Right lung (tissue), 2 donors: ENCODE measurements at regions not wholly inside any gene's neighbourhood (a gene's known extent, or its start where the extent isn't known, plus 50 kb on each side); places are given as distances from the start of the nearest gene placed in this dataset.

Source experiments
- DNase-seq, 2 donors: peaks; one replicate each; pipeline ENCODE4 v3.0.0-alpha.2; 2013

DNA sequence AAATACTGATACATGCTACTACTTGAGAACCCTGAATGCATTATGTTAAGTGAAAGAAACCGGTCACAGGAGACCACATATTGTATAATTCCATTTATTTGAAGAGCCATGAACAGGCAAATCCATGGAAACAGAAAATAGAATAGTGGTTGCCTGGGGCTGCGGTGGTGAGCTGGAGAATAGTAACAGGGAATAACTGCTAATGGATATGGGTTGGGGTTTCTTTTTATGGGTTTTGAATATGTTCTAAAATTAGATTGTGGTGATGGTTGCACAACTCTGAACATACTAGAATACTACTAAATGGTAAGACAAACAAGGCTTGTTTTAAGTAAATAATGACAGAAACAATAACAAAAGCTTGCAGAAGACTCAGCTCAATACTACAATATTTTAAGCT is 293.0 kb downstream of the BTG1 start:
- DNase-seq = no peak

DNA sequence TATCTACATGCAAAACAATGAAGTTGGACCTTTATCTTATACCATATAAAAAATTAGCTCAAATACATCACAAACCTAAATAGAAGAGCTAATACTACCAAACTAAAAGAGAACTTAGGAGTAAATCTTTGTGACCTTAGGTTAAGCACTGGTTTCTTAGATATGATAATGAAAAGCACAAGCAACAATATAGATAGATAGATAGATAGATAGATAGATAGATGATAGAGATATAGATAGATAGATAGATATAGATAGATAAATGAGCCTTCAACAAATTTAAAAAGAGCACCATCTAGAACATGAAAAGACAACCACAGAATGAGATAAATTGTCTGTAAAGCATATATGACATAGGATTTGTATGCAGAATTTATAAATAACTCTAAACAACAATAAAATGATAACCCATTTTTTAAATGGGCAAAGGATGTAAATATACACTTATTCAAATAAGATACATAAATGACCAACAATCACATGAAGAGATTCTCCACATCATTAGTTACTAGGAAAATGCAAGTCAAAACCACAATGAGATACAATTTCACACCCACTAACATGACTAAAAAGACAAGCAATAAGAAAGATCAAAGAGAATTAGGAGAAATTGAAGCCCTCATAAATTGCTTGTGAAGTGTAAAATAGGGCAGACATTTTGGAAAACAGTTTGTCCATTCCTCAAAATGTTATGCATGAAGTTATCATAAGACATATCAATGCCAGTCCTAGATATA is 293.7 kb downstream of the BTG1 start:
- no peak for DNase-seq

DNA sequence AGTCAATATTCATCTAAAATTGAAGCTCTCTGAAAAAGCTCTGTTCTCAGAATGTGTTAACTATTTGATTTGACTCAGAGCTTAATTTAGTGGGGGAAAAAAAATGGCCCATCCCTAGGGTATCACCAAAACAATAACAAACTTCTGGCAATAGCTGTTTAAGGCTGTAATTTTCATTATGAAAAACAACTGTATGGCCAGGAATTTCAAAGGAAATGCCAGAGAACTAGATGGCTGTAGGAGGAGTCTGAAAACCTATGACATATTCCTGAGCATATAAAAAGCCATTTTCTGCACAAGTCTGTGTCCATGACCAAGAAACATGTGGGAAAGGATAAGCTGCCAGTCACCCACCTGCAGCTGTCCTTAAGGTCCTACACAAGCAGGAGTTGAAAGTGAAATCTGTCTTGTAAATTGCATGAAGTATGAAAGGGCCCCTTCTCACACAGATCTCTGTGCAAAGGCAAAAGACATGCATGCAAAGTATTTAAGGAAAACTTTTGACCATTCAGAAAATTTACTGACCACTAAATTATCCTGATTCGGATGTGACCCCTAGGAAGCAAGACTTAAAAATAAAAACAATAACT is 299.1 kb downstream of the BTG1 start:
- DNase-seq = no peak

DNA sequence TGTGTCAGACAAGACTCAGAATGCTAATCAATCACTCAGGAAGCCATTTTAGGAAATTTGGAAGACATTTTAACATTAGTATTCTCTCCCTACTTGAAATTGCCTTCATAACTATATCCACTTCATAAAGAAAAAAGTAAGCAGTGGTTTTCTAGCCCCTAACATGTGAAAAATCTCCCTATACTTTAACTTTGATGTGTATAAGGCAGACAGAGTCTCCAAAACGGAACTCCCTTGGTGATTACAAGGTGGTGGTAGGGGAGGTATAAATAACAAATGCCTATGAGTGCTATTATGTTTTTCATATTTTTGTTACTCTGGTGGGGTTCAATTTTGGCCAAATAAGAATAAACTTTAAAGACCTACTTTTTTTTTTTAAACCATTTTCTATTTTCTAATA is 300.3 kb downstream of the BTG1 start:
- DNase-seq = no peak

DNA sequence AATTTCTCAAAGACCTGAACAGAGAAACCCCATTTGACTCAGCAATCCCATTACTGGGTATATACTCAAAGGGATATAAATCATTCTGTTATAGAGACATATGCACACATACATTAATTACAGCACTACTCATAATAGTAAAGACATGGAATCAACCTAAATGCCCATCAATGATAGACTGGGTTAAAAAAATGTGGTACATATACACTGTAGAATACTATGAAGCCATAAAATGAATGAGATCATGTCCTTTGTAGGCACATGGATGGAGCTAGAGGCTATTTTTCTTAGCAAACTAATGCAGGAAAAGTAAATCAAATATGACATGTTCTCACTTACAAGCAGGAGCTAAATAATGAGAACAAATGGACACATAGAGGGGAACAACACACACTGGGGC is 303.8 kb downstream of the BTG1 start:
- no peak for DNase-seq

DNA sequence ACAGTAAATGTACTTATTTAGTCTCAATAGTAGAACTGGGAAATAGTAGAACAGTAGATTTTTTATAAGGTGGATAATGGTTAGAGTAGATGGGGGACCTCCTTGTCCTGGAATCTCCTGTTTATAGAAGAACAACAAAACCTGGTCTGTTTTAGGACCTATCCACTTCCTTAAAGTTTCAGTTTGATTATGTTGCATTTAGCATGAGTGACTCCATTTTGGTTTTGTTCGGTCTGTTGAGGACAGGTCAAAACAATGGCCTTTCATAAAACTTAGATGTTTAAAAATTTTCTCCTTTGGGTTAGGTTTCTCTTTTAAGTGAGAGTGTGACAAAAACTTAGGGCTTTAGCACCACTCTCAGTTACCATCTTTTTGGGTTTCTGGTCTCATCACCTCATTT is 308.9 kb downstream of the BTG1 start:
- DNase-seq = no peak

DNA sequence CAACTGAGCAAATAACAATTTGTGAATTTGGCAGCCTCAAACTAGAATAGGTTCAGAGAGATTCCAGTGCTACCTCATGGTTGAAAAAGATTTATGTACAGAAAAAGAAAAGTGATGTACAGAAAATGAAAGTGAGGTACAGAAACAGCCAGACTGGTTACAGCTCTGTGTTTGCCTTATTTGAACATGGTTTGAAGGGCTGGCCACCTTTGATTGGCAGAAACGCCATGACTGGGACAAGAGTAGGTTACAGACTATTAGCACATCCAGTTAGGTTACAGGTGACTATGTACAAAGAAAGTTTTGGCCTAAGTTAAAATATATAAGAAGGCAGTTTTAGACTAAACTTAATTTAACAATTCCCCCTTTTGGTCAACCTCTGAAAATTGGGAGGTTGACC is 309.4 kb downstream of the BTG1 start:
- no peak for DNase-seq

DNA sequence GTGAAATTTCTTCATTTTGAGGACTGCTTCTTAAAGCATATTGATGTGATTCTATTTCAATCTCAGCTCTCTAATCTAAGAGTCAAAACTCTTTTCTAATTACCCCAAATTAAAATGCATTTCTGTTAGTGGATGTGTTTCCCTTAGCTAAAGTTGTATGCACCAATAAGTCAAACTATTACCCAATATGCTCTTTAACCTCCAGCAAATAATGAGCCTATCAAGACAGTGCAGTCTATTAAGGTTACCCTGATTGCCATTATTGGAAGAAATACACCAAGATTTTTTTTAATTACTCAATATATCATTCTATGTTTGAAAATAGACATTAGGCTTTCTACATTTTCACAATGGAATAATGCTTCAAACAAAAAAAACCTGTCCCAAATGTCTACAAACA is 310.0 kb downstream of the BTG1 start:
- no peak for DNase-seq

DNA sequence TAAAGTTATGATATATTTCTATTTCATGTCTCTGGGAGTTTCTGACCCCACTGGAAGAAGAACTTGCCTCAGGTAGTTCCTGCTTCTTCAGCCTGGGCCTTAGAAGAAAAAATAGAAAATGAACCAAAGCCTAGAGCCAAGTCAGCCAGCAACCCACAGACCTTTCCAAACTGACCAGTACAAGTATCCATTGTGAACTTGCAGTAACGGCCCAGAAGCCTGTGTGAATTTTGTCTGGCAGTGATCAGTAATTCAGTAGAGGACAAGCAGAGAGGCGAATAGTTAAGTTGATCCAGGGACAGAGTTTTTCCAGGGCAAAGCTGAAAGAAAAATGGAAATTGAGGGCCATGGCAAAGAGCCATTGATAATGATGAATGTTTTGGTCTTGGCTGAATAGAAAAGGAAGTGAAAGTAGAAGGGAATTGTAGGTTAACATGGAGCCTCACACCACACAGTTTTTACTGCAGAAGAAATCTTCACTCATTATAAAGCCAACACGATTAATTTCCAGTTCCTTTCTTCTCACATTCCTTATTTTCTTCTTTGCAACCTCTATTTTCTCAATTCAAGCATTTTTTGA is 311.8 kb downstream of the BTG1 start:
- DNase-seq = no peak

DNA sequence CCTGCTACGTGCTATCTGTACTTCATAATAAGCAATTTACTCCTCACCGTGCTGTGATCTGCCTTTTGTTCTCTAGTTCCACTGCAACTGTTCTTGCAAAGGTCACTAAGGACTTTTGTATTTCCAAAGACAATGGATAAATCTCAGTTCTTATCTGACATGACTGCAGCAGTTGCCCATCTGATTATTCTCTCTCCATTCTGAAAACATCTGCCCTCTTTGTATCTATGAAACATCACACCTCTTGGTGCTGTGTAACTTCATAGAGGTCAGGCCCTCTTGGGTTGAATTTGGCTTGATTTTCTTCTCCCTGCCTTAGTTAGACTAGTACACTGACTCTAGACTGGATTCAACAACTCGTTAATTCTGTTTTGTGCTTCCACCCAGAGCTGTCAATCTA is 319.6 kb downstream of the BTG1 start:
- DNase-seq = no peak

DNA sequence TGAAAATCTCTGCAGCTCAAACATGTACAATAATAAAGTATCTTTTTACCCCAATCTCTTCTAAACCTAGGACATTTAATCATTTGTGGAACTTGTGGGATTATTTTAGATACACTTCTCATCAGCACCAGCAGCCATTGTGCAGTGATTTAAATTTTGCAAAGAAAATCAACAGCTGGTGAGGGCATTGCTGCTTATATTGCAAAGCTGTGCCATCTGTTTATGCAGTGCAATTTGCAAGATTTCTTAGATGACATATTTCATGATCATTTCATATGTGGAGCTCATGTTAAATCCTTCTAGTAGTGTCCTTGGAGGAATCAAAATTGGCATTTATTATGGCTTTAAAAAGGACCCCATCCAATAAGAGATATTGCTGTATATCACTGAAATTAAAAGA is 320.7 kb downstream of the BTG1 start:
- DNase-seq = no peak

DNA sequence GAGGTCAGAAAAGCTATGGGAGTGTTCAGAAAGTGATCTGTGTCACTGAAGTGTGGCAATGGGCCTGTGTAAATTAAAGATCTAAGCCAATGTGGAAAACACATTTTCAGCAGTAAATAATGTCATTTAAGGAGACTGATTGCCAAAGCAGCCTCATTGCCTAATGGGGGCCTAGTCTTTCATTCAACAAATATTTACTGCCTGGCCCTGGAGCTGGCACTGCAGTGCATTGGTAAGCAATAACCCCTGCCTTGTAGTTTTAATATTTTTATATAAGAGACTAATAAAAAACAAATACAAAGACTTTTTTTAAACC is 326.6 kb downstream of the BTG1 start:
- peak; percentile 19 to 23 for DNase-seq

DNA sequence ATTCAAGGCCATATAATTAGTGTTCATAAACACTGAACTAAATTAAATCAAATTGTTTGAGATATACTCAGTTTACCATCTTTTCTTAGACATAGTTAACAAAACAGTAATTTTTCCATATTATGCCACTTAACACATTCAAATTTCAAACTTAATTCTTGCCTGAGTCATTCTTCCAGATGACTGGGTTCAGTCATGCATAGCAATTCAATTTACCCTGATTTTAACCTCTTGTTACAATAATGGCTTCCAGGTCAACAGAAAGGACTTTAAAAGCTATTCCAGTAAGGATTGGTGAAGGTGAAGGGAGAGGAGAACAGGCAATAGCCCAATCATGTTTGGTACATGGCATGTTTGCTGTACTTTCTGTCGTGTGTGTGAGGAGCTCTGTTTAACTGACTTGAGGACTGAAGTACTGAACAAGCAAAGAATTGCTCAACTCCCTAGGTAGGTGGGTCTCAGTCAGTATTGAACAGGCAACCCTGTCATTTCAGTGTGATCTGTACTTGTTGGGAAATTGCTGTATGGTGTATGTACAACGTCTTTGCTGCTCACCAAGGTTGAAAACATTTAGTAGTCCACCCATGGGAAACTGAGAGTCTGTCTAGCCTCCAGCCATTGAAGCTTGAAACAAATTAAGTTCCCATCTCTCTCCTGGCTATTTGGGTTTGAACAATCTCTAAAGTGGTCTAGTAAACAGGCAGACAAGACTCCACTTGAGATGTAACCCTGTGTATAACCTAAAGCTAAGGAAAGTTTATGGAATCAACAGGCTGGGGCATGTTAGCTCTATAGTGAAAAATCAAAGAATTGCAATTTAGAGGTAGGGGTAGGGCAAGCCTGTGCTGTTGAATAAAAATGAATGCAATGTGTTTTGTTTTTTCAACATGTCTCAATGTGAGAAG is 327.2 kb downstream of the BTG1 start:
- DNase-seq = no peak

DNA sequence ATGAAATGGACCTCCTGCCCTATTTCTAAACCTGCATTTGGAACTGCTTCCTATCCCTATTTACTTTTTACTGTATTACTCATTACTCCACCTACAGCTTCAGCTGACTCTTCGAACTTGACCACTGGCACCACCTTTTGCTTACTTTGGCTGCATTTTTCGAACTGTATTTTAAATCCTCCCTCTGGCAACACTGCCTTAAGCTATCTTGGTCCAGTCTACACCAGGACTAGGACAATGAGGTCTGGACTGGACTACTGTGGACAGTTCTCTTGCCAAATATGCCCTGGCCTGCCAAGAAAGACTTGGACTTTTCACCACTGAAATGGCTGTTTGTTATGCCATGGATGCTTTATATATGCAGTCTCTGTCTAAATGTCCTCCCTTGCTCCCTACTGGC is 328.1 kb downstream of the BTG1 start:
- no peak for DNase-seq

DNA sequence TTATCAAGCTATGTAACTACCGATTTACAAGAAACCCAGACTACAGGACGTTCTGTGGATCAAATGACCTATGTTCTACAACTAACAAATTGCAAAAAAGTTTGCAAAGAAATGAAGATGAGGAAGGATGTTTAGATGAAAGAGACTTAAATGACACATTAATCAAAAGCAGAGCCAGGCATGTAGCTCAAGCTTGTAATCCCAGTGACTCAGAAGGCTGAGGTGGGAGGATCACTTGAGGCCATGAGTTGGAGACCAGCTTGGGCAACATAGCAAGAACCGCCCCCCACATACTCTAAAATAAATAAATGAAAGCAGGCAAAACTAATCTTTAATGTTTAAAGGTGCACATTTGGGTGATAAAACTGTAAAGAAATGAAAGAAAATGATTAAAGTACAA is 331.9 kb downstream of the BTG1 start:
- no peak for DNase-seq

DNA sequence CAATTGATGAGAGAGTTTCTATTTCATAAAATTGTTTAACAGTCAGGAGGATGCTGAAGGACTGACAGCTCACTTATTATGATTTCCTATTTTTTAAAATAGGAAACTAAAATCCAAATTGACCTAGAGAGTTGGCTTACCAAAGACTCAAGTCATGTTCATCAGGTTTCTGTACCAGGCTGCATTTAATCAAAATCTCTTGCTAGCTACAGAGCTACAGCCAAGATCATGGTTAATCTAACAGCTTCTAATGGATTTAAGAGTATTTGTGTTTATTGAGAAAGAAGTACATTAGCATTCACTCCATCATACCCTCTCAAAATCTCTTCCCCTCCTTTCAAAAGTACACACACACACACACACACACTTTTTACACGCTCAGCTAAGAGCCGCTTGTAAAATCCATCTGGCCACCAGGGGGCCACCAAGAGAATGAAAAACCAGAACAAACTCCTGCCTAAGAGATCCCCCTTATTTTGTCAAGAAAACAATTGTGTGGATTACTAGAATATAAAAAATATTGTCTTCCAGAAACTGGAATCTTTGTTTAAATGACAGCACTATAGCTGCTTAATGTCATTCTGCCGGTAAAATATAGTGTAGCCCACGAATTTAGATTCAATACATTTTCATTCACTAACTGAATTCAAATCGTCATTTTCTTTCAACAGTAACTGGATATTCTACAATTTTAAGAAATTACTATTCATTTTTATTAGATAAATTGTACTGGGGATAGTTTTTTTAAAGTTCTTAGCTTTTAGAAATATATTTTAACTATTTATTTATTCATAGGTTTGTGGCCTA is 334.0 kb downstream of the BTG1 start:
- peak; percentile 35 to 63 for DNase-seq

DNA sequence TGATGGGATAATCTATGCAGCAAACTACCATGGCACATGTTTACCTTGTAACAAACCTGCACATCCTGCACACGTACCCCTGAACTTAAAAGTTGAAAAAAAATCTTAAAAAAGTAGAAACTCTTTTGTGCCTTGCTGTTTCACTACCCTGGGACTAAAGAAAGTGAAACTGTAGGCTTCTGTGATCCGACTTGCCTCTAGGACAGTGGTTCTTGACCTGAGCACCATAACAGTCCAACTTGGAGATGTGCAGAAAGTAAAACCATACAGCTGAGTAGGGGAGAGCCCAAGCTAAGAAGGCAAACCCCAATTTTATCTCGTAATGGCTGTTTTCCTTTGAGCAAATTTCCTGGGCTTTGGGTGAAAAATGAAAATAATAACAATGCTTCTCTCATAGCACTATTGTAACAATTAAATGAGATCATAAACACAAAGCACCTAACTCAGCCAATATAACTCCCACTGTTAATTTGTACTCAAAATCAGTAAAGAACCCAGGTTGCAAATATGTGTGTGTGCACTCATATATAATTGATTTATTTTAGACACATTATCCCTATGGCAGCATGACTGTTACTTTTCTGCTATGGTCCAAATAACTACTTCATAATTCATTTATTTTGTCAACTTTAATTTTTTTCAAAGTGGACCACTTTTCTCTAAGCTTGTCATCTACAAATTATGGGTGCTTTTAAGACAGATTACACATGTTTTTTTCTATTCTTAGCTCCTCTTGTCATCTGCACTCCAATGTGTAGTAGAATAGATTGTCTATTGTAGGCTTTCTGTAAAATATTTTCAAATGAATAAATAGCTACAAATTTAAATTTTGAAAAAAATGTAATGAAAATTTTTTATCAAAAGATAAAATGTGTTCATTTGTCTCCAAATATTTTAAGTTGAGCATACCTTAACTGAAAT is 334.9 kb downstream of the BTG1 start:
- no peak for DNase-seq

DNA sequence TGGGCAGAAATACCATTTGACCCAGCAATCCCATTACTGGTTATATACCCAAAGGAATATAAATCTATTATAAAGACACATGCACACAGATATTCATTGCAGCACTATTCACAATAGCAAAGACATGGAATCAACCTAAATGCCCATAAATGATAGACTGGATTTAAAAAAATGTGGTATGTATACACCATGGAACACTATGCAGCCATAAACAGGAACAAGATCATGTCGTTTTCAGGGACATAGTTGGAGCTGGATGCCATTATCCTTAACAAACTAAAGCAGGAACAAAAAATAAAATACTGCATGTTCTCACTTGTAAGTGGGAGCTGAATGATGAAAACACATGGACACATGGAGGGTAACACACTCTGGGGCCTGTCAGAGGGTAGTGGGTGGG is 335.6 kb downstream of the BTG1 start:
- DNase-seq = no peak

DNA sequence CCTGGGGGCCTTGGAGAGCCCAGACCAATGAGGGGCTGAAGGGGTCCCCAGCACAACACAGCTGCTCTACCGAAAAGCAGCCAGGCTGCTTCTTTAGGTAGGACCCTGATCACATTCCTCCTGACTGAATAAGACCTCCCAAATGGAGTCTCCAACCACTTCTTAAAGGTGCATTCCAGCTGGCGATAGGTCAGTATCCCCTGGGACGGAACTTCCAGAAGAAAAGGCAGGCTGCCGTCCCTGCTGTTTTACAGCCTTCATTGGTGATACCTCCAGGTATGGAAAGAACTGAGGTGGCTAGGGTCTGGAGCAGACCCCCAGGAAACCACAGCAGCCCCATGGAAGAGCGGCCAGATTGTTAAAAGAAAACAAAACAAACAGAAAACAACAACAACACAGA is 340.6 kb downstream of the BTG1 start:
- no peak for DNase-seq

DNA sequence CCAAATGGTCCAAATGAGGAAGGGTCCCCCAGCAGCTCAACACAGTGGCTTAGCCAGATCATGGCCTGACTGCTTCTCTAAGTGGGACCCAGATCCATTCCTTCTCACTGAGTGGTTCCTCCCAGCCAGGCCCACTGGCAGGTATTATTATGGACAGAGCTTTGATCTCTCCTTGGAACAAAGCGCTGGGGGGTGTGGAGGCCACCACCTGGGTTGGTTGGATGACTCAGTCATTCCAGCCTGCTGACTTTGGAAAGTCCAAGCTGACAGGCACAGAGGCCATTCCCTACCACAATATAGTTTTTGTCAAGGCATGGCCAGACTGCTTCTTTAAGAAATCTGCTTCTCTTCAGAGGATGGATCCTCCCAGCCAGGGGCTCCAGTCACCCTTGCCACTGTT is 341.1 kb downstream of the BTG1 start:
- DNase-seq = no peak

DNA sequence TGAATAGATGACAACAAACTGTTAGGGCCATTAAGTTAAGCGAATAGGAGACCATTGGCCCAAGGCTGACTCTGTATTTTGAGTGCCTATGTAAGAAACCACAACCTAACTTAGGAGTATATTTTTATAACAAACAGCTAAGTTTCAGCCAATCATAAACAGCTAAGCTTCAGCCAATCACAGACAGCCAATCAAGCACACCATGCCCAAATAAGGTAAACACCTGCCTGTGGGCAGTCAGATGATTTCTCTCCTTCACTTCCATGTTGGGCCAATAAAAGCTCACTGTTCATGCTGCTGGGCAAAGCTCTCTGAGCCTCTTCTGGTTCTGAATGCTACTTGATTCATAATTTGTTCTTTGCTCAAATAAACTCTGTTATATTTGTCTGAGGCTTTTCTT is 344.6 kb downstream of the BTG1 start:
- no peak for DNase-seq
